Left cardiac atrium (tissue), 4 donors: ENCODE measurements at regions not wholly inside any gene's neighbourhood (a gene's known extent, or its start where the extent isn't known, plus 50 kb on each side); places are given as distances from the start of the nearest gene placed in this dataset.
"Not testable (repeated sequence)": the region's sequence is repeated elsewhere in the genome, so short reads cannot be mapped to it uniquely, and the experiment has no call there.

Source experiments
- ATAC-seq, 2 donors: fragments of 200-7000 bp; cut with Tn5 transposase; one replicate each; pipeline ENCODE4 v1.9.1; 2020; ENCODE audit warnings: mild to moderate bottlenecking in 2 of 2, moderate library complexity in 2 of 2
- DNase-seq: peaks from one replicate; pipeline ENCODE4 v3.0.0-alpha.2; 2020
- intact Hi-C, 2 donors: fragments of 100-400 bp; cut with DNase I; formaldehyde crosslinking; loops; one replicate each; pipeline versions ENCODE4 v1.14.1 to v1.15.1; 2022 to 2023
- donor health status: DM: no; HTN: yes; CAD: no.
- donor health status: DM: no; HTN: yes; CAD: no; lungs with severe emphysema.
- donor health status: DM: yes; HTN: yes; CAD: no.
- donor health status: Dilated cardiomyopathy.

- no peak for ATAC-seq
These were observed 500.4 kb upstream of the ATP2B1 start for GRCh38 chr12:90209029-90209428.

GRCh38 chr12:90208379-90208778, 499.7 kb upstream of the ATP2B1 start:
- intact Hi-C loops, ATAC-seq, DNase-seq: not testable (repeated sequence)

More at GRCh38 chr12:90209029-90209428, 500.4 kb upstream of the ATP2B1 start:
- DNase-seq: no peak
- intact Hi-C loops: no loop called here

- intact Hi-C loops: no loop called here
- no peak for DNase-seq
- ATAC-seq: no peak
These were observed 499.2 kb upstream of the ATP2B1 start for GRCh38 chr12:90207799-90208198.

GRCh38 chr12:90205165-90205564, 496.5 kb upstream of the ATP2B1 start:
- no peak for DNase-seq
- ATAC-seq: no peak
- intact Hi-C loops: no loop called here

- ATAC-seq: no peak
- intact Hi-C loops: no loop called here
- no peak for DNase-seq
These were observed 494.9 kb upstream of the ATP2B1 start for GRCh38 chr12:90203556-90203955.

- no peak for ATAC-seq
- intact Hi-C loops: no loop called here
- DNase-seq: no peak
These were observed 490.4 kb upstream of the ATP2B1 start for GRCh38 chr12:90199006-90199405.

GRCh38 chr12:90193500-90193899, 484.9 kb upstream of the ATP2B1 start:
- intact Hi-C loops: no loop called here
- ATAC-seq: no peak
- DNase-seq: no peak

- intact Hi-C loops: no loop called here
- DNase-seq (no peak), ATAC-seq (no peak)
These were observed 480.2 kb upstream of the ATP2B1 start for GRCh38 chr12:90188857-90189256.

- no peak for ATAC-seq
- intact Hi-C loops: no loop called here
- DNase-seq: no peak
These were observed 474.6 kb upstream of the ATP2B1 start for GRCh38 chr12:90183201-90183600.

- ATAC-seq (no peak), DNase-seq (no peak)
- intact Hi-C loops: no loop called here
These were observed 472.6 kb upstream of the ATP2B1 start for GRCh38 chr12:90181216-90181615.

- ATAC-seq (no peak), DNase-seq (no peak)
- intact Hi-C loops: no loop called here
These were observed 466.3 kb upstream of the ATP2B1 start for GRCh38 chr12:90174956-90175355.

GRCh38 chr12:90174198-90174510, 465.5 kb upstream of the ATP2B1 start:
- DNase-seq: no peak
- intact Hi-C loops: no loop called here
- no peak for ATAC-seq

GRCh38 chr12:90173499-90174197, 465.0 kb upstream of the ATP2B1 start:
- ATAC-seq (no peak), DNase-seq (no peak)
- intact Hi-C loops: no loop called here

GRCh38 chr12:90172524-90172923, 463.9 kb upstream of the ATP2B1 start:
- intact Hi-C loops: no loop called here
- no peak for DNase-seq
- ATAC-seq: no peak

- intact Hi-C loops: no loop called here
- ATAC-seq: no peak
- DNase-seq: no peak
These were observed 462.1 kb upstream of the ATP2B1 start for GRCh38 chr12:90170740-90171139.

GRCh38 chr12:90167518-90168208, 459.0 kb upstream of the ATP2B1 start:
- ATAC-seq: no peak
- DNase-seq: no peak
- intact Hi-C loops: no loop called here

- intact Hi-C loops: no loop called here
- DNase-seq: no peak
- ATAC-seq: no peak
These were observed 458.0 kb upstream of the ATP2B1 start for GRCh38 chr12:90166671-90167070.

GRCh38 chr12:90166012-90166411, 457.4 kb upstream of the ATP2B1 start:
- intact Hi-C loops: no loop called here
- no peak for DNase-seq
- ATAC-seq: no peak

GRCh38 chr12:90163975-90164374, 455.3 kb upstream of the ATP2B1 start:
- ATAC-seq (no peak), DNase-seq (no peak)
- intact Hi-C loops: no loop called here

- intact Hi-C loops: no loop called here
- no peak for ATAC-seq
- DNase-seq: no peak
These were observed 445.2 kb upstream of the ATP2B1 start for GRCh38 chr12:90153827-90154226.

- ATAC-seq: no peak
- intact Hi-C loops: no loop called here
- no peak for DNase-seq
These were observed 444.4 kb upstream of the ATP2B1 start for GRCh38 chr12:90152897-90153624.
